ENCODE measurements at regions not wholly inside any gene's neighbourhood (a gene's known extent, or its start where the extent isn't known, plus 50 kb on each side); places are given as distances from the start of the nearest gene placed in this dataset.
"Not testable (repeated sequence)": the region's sequence is repeated elsewhere in the genome, so short reads cannot be mapped to it uniquely, and the experiment has no call there.

GRCh38 chr3:11711876-11712275 lies 68.2 kb upstream of the VGLL4 start:
- DNase-seq = no peak

- DNase-seq = no peak
Measured at GRCh38 chr3:11709782-11710181, 66.1 kb upstream of the VGLL4 start.

- not testable (repeated sequence) for DNase-seq
Measured at GRCh38 chr3:11707084-11707483, 63.4 kb upstream of the VGLL4 start.

GRCh38 chr3:11706604-11707003 lies 62.9 kb upstream of the VGLL4 start:
- DNase-seq = no peak

GRCh38 chr3:11705049-11705448 lies 61.3 kb upstream of the VGLL4 start:
- DNase-seq = no peak

- DNase-seq = no peak
Measured at GRCh38 chr3:11703146-11703545, 59.4 kb upstream of the VGLL4 start.

- DNase-seq = no peak
Measured at GRCh38 chr3:11699083-11699427, 55.3 kb upstream of the VGLL4 start.

GRCh38 chr3:11698326-11699082 lies 54.8 kb upstream of the VGLL4 start:
- no peak for DNase-seq

GRCh38 chr3:11697701-11698100 lies 54.0 kb upstream of the VGLL4 start:
- no peak for DNase-seq

- no peak for DNase-seq
Measured at GRCh38 chr3:11696054-11696453, 52.3 kb upstream of the VGLL4 start.

All from hematopoietic multipotent progenitor cell treated with erythropoietin and hydrocortisone succinate and interleukin-3 and kit ligand, for 4 days (in vitro differentiated cells).